Pulmonary artery endothelial cell (primary cell): ENCODE measurements at regions not wholly inside any gene's neighbourhood (a gene's known extent, or its start where the extent isn't known, plus 50 kb on each side); places are given as distances from the start of the nearest gene placed in this dataset.
A peak's percentile ranks its signal among the peaks of the same experiment; 100 is the strongest.
"Not testable (repeated sequence)": the region's sequence is repeated elsewhere in the genome, so short reads cannot be mapped to it uniquely, and the experiment has no call there.

Experiments used
- DNase-seq: peaks from one replicate; pipeline ENCODE4 v3.0.0-alpha.2; 2011; ENCODE audit warnings: low read depth, low spot score

- no peak for DNase-seq
Observed at GRCh38 chr4:120207021-120207420, 140.4 kb upstream of the MAD2L1 start.

GRCh38 chr4:120202222-120202621 lies 135.6 kb upstream of the MAD2L1 start:
- DNase-seq, result no peak

- DNase-seq, result not testable (repeated sequence)
Observed at GRCh38 chr4:120200573-120201110, 134.0 kb upstream of the MAD2L1 start.

GRCh38 chr4:120198411-120198810 lies 131.8 kb upstream of the MAD2L1 start:
- DNase-seq, result no peak

GRCh38 chr4:120177603-120178002 lies 111.0 kb upstream of the MAD2L1 start:
- no peak for DNase-seq

- DNase-seq, result no peak
Observed at GRCh38 chr4:120175272-120175671, 108.6 kb upstream of the MAD2L1 start.

GRCh38 chr4:120163895-120164294 lies 97.2 kb upstream of the MAD2L1 start:
- no peak for DNase-seq

GRCh38 chr4:120158841-120159463 lies 92.3 kb upstream of the MAD2L1 start:
- no peak for DNase-seq

- no peak for DNase-seq
Observed at GRCh38 chr4:120158046-120158445, 91.4 kb upstream of the MAD2L1 start.

GRCh38 chr4:120156120-120156718 lies 89.6 kb upstream of the MAD2L1 start:
- DNase-seq, result peak; percentile 40

GRCh38 chr4:120155287-120155686 lies 88.6 kb upstream of the MAD2L1 start:
- no peak for DNase-seq

- no peak for DNase-seq
Observed at GRCh38 chr4:120144634-120145033, 78.0 kb upstream of the MAD2L1 start.

GRCh38 chr4:120144041-120144440 lies 77.4 kb upstream of the MAD2L1 start:
- DNase-seq, result no peak

GRCh38 chr4:120139392-120139791 lies 72.7 kb upstream of the MAD2L1 start:
- DNase-seq, result no peak

GRCh38 chr4:120132935-120133334 lies 66.3 kb upstream of the MAD2L1 start:
- no peak for DNase-seq

- DNase-seq, result no peak
Observed at GRCh38 chr4:120130786-120131185, 64.1 kb upstream of the MAD2L1 start.
